Spleen (tissue), 11 donors: ENCODE measurements at regions not wholly inside any gene's neighbourhood (a gene's known extent, or its start where the extent isn't known, plus 50 kb on each side); places are given as distances from the start of the nearest gene placed in this dataset.

ENCODE experiments used
- DNase-seq: peaks from one replicate; pipeline ENCODE4 v3.0.0-alpha.2; 2020
- H3K27ac ChIP-seq, 8 donors: fragments of 200-600 bp; sonication (generic) in 7 of 8; 1 replicate in 4 of 8; 2 replicates in 4 of 8; pipeline versions ENCODE4 v1.5.0 to v1.8.0; 2016 to 2021; ENCODE audit warnings: inconsistent platforms in 4 of 8, mild to moderate bottlenecking in 4 of 8, moderate library complexity in 1 of 8
- H3K27me3 ChIP-seq, 7 donors: fragments of 200-600 bp; sonication (generic) in 6 of 7; replicated peaks in 1 of 7; 1 replicate in 4 of 7; 2 replicates in 3 of 7; pipeline versions ENCODE4 v1.5.0 to v1.8.0; 2016 to 2021; ENCODE audit warnings: inconsistent platforms in 3 of 7, mild to moderate bottlenecking in 1 of 7
- H3K36me3 ChIP-seq, 6 donors: fragments of 200-600 bp; sonication (generic) in 5 of 6; 1 replicate in 4 of 6; 2 replicates in 2 of 6; pipeline versions ENCODE4 v1.5.0 to v1.8.0; 2016 to 2021; ENCODE audit warnings: inconsistent platforms in 2 of 6
- H3K4me1 ChIP-seq, 6 donors: fragments of 200-600 bp; sonication (generic) in 5 of 6; 1 replicate in 3 of 6; 2 replicates in 3 of 6; pipeline versions ENCODE4 v1.5.0 to v1.8.0; 2016 to 2021; ENCODE audit warnings: inconsistent platforms in 3 of 6
- H3K4me3 ChIP-seq, 8 donors: fragments of 200-600 bp; sonication (generic) in 7 of 8; 1 replicate in 4 of 8; 2 replicates in 4 of 8; pipeline versions ENCODE4 v1.5.0 to v1.8.0; 2016 to 2021; ENCODE audit warnings: inconsistent platforms in 4 of 8, mild to moderate bottlenecking in 4 of 8, moderate library complexity in 2 of 8
- H3K9me3 ChIP-seq, 8 donors: fragments of 200-600 bp; sonication (generic) in 7 of 8; 1 replicate in 4 of 8; 2 replicates in 4 of 8; pipeline versions ENCODE4 v1.5.0 to v1.8.0; 2016 to 2021; ENCODE audit warnings: inconsistent platforms in 4 of 8
- POLR2A ChIP-seq, 3 donors: fragments of 450-650 bp; IDR thresholded peaks; one replicate each; pipeline ENCODE4 v1.5.1; 2017; ENCODE audit warnings: antibody characterized with exemption in 3 of 3, mild to moderate bottlenecking in 1 of 3
- POLR2AphosphoS5 ChIP-seq, 3 donors: sonication (generic); formaldehyde crosslinking; IDR thresholded peaks; one replicate each; pipeline ENCODE4 v1.5.1; 2017; ENCODE audit warnings: antibody characterized with exemption in 3 of 3
- WGBS, 5 donors: extraction: QIAGEN DNeasy Blood & Tissue Kit in 3 of 5; methylation state at CpG; one replicate each; pipeline versions ENCODE4 v1.1.5 to v1.1.7; 2013 to 2018; 5-methylcytosine and 5-hydroxymethylcytosine counted together
- intact Hi-C: fragments of 100-400 bp; cut with DNase I; formaldehyde crosslinking; loops from one replicate; pipeline ENCODE4 v1.15.0; 2023; ENCODE audit warnings: low total_unique reads
- TF ChIP-seq, protein P1 (sequence below), 11 experiments: fragments of 200-600 bp in 7 of 11; fragments of 450-650 bp in 4 of 11; sonication (generic) in 4 of 11; IDR thresholded peaks in 8 of 11; conservative IDR thresholded peaks in 3 of 11; 1 replicate in 7 of 11; 2 replicates in 4 of 11; pipeline versions ENCODE4 v1.4.0 to v1.8.0; 2016 to 2021; ENCODE audit warnings: antibody characterized with exemption in 11 of 11, inconsistent platforms in 4 of 11, mild to moderate bottlenecking in 1 of 11
- donor health status: healthy with polysubstance abuse.
- donor health status: DM: no; HTN: no; CAD: no; lungs with moderate emphysema.
- donor health status: DM: no; HTN: no; CAD: no.
- donor health status: Bipolar disorder and iron deficiency.
- donor health status: healthy.
- donor health status: DM: no; HTN: no; CAD: no.
- donor health status: DM: yes; HTN: yes; CAD: no.

DNA sequence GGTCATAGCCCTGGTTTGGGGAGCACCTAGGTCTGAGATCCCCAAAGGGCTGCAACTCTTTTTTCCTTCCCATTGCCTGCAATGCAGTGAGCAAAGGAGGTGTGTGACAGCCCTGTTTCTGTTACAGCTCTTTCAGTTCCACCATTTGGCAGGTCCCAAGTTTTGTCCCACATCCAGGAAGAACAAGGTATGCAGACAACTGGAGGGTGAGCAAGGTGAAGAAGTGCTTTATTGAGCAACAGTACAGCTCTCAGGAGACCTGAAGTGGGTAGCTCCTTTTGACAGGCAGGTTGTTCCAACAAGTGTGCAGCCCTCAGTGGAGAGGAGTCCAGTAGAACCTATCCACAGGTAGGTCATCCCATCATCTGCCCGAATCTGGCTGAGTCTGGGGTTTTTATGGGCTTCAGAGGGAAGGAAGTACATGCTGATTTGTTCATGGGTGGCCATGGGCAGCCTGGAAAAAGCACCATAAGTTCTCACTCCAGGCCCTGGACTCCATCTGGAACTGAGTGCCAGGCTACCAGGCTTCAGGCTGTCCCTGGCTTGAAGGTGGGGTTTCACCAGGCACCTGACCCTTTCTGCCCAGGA, 62.8 kb upstream of the NAV3 start:
- peaks cover 0 to 26% (median 16%) of the 10 kb centered on the region in 8 donors for H3K9me3 ChIP-seq
- intact Hi-C loops, result no loop called here
- H3K4me1 ChIP-seq, result no peaks in the 10 kb centered on the region
- no peak overlapping the region for H3K27ac ChIP-seq
- TF ChIP-seq POLR2AphosphoS5 (IDR thresholded peaks at IDR 0.05) (no peak), POLR2A (IDR thresholded peaks at IDR 0.05) (no peak)
- TF ChIP-seq, protein P1, sequence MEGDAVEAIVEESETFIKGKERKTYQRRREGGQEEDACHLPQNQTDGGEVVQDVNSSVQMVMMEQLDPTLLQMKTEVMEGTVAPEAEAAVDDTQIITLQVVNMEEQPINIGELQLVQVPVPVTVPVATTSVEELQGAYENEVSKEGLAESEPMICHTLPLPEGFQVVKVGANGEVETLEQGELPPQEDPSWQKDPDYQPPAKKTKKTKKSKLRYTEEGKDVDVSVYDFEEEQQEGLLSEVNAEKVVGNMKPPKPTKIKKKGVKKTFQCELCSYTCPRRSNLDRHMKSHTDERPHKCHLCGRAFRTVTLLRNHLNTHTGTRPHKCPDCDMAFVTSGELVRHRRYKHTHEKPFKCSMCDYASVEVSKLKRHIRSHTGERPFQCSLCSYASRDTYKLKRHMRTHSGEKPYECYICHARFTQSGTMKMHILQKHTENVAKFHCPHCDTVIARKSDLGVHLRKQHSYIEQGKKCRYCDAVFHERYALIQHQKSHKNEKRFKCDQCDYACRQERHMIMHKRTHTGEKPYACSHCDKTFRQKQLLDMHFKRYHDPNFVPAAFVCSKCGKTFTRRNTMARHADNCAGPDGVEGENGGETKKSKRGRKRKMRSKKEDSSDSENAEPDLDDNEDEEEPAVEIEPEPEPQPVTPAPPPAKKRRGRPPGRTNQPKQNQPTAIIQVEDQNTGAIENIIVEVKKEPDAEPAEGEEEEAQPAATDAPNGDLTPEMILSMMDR (IDR thresholded peaks at IDR 0.05 in 8 of 11, conservative IDR thresholded peaks at IDR 0.05 in 3 of 11), result no peak
- DNase-seq, result no peak
- H3K4me3 ChIP-seq, result no peak overlapping the region
- H3K27me3 ChIP-seq, result no peaks in the 10 kb centered on the region
- WGBS, 5 donors, result 58 to 100% (median 80%) methylated on average over 1 of the region's 1 CpG
- H3K36me3 ChIP-seq, result no peaks in the 10 kb centered on the region

DNA sequence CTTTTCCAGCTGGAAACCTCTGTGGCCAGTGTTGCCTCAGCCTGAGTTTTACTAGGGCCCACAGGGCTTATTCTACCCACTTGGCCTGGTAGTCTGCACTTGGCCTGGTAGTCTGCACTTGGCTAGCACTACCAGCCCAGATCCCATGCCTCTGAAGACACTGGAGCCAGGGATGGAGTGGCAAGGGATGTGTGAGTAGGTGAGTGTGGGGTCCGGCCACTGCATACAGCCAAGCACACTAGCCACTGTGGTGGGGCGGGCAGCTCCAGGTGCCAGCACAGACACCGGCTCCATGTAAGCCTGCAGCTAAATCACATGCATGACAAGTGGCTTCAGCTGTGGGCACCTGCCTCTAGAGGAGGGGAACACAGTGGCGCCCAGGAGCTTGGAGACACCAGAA, 63.4 kb upstream of the NAV3 start:
- DNase-seq, result no peak
- Histone ChIP-seq H3K27me3 (no peaks in the 10 kb centered on the region), H3K4me1 (no peaks in the 10 kb centered on the region), H3K4me3 (no peak overlapping the region), H3K36me3 (no peaks in the 10 kb centered on the region), H3K27ac (no peak overlapping the region), H3K9me3 (peaks cover 0 to 26% (median 16%) of the 10 kb centered on the region in 8 donors)
- WGBS, 5 donors, result 54 to 100% (median 94%) methylated on average over 2 to 4 of the region's 4 CpGs
- TF ChIP-seq POLR2AphosphoS5 (IDR thresholded peaks at IDR 0.05), result no peak
- TF ChIP-seq, protein P1 (IDR thresholded peaks at IDR 0.05 in 8 of 11, conservative IDR thresholded peaks at IDR 0.05 in 3 of 11), result no peak
- no peak for TF ChIP-seq POLR2A (IDR thresholded peaks at IDR 0.05)
- intact Hi-C loops, result no loop called here

DNA sequence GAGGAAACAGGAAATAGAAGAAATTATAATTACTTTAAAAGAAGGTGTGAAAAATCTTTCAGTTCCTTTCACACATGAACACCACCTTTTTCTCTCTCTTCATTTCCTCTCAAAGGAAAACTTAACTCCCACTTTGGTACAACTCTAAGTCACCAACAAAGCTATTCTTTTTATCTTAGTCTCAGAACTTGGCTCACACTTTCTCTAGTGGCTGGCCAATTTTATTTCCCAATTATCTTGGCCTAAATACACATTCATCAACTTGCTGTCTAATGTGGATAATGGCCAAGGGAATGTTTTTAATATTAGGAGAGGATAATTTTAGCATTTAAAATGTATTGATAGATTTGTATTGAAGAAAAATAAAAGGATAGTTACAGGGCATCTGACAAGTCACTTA, 64.5 kb upstream of the NAV3 start:
- Histone ChIP-seq H3K36me3 (no peaks in the 10 kb centered on the region), H3K27ac (no peak overlapping the region), H3K9me3 (peaks cover 0 to 32% (median 16%) of the 10 kb centered on the region in 8 donors), H3K27me3 (no peaks in the 10 kb centered on the region), H3K4me3 (no peak overlapping the region), H3K4me1 (no peaks in the 10 kb centered on the region)
- intact Hi-C loops, result no loop called here
- no peak for DNase-seq
- TF ChIP-seq, protein P1 (IDR thresholded peaks at IDR 0.05 in 8 of 11, conservative IDR thresholded peaks at IDR 0.05 in 3 of 11), result no peak
- TF ChIP-seq POLR2A (IDR thresholded peaks at IDR 0.05), result no peak
- no peak for TF ChIP-seq POLR2AphosphoS5 (IDR thresholded peaks at IDR 0.05)

DNA sequence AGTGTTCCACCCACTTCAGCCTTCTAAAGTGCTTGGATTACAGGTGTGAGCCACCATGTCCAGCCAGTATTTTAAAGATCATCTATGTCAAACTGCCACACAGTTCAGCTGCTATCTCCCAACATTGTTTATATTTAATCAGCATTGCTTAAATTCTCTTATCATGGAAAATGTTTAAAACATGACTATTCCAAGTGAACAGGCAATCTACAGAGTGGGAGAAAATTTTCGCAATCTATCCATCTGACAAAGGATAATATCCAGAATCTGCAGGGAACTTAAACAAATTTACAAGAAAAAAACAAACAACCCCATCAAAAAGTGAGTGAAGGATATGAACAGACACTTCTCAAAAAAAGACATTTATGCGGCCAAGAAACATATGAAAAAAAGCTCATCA, 69.4 kb upstream of the NAV3 start:
- Histone ChIP-seq H3K27me3 (no peaks in the 10 kb centered on the region), H3K9me3 (peaks cover 0 to 6% (median 0%) of the 10 kb centered on the region in 8 donors), H3K4me3 (no peak overlapping the region), H3K4me1 (no peaks in the 10 kb centered on the region), H3K27ac (no peak overlapping the region), H3K36me3 (no peaks in the 10 kb centered on the region)
- no peak for DNase-seq
- intact Hi-C loops, result no loop called here
- TF ChIP-seq, protein P1 (IDR thresholded peaks at IDR 0.05 in 8 of 11, conservative IDR thresholded peaks at IDR 0.05 in 3 of 11), result no peak
- TF ChIP-seq POLR2AphosphoS5 (IDR thresholded peaks at IDR 0.05), result no peak
- TF ChIP-seq POLR2A (IDR thresholded peaks at IDR 0.05), result no peak
- 82 to 95% (median 92%) methylated on average over 2 of the region's 2 CpGs for WGBS, 5 donors
